Sigmoid colon (tissue), 6 donors: ENCODE measurements at regions not wholly inside any gene's neighbourhood (a gene's known extent, or its start where the extent isn't known, plus 50 kb on each side); places are given as distances from the start of the nearest gene placed in this dataset.

Experiments
- DNase-seq: peaks from one replicate; pipeline ENCODE4 v3.0.0-alpha.2; 2019
- H3K27ac ChIP-seq, 4 donors: fragments of 200-600 bp; sonication (generic); one replicate each; pipeline ENCODE4 v1.5.1; 2016 to 2019; ENCODE audit warnings: mild to moderate bottlenecking in 1 of 4
- H3K27me3 ChIP-seq, 3 donors: fragments of 200-600 bp; sonication (generic); one replicate each; pipeline ENCODE4 v1.5.1; 2019; ENCODE audit warnings: mild to moderate bottlenecking in 1 of 3
- H3K36me3 ChIP-seq, 4 donors: fragments of 200-600 bp; sonication (generic); one replicate each; pipeline ENCODE4 v1.5.1; 2016 to 2019
- H3K4me1 ChIP-seq, 4 donors: fragments of 200-600 bp; sonication (generic); one replicate each; pipeline ENCODE4 v1.5.1; 2017 to 2019
- H3K4me3 ChIP-seq, 4 donors: fragments of 200-600 bp; sonication (generic); one replicate each; pipeline ENCODE4 v1.5.1; 2017 to 2019; ENCODE audit warnings: mild to moderate bottlenecking in 2 of 4, moderate library complexity in 1 of 4
- H3K9me3 ChIP-seq, 4 donors: fragments of 200-600 bp in 3 of 4; sonication (generic) in 3 of 4; one replicate each; pipeline versions ENCODE4 v1.5.1 to v1.6.1; 2013 to 2019
- CTCF ChIP-seq, 4 experiments: fragments of 450-650 bp in 3 of 4; fragments of 200-600 bp in 1 of 4; IDR thresholded peaks; one replicate each; pipeline ENCODE4 v1.5.1; 2016 to 2019; ENCODE audit warnings: antibody characterized with exemption in 4 of 4, mild to moderate bottlenecking in 3 of 4, moderate library complexity in 2 of 4
- EP300 ChIP-seq, 4 donors: sonication (generic); formaldehyde crosslinking; IDR thresholded peaks; one replicate each; pipeline ENCODE4 v1.6.1; 2017; ENCODE audit warnings: antibody characterized with exemption in 4 of 4
- POLR2A ChIP-seq, 2 donors: fragments of 450-650 bp; IDR thresholded peaks; one replicate each; pipeline ENCODE4 v1.6.1; 2016; ENCODE audit warnings: antibody characterized with exemption in 2 of 2, mild to moderate bottlenecking in 2 of 2, moderate library complexity in 2 of 2
- POLR2AphosphoS5 ChIP-seq, 4 donors: sonication (generic); formaldehyde crosslinking; IDR thresholded peaks; one replicate each; pipeline ENCODE4 v1.6.1; 2017; ENCODE audit warnings: antibody characterized with exemption in 4 of 4
- WGBS, 2 donors: extraction: QIAGEN DNeasy Blood & Tissue Kit; methylation state at CpG; one replicate each; pipeline ENCODE4 v1.1.7; 2013; 5-methylcytosine and 5-hydroxymethylcytosine counted together
- intact Hi-C: fragments of 100-400 bp; cut with DNase I; formaldehyde crosslinking; loops from one replicate; pipeline ENCODE4 v1.15.1; 2023
- donor health status: healthy with polysubstance abuse.
- donor health status: healthy.

GRCh38 chr1:58109646-58110200, 436.8 kb downstream of the OMA1 start:
- H3K4me3 ChIP-seq, result no peak overlapping the region
- H3K4me1 ChIP-seq, result no peaks in the 10 kb centered on the region
- H3K27me3 ChIP-seq, result no peaks in the 10 kb centered on the region
- no peaks in the 10 kb centered on the region for H3K36me3 ChIP-seq
- 86 to 92% methylated on average over 2 of the region's 2 CpGs for WGBS, 2 donors
- intact Hi-C loops, result no loop called here
- no peak for TF ChIP-seq EP300 (IDR thresholded peaks at IDR 0.05)
- TF ChIP-seq POLR2AphosphoS5 (IDR thresholded peaks at IDR 0.05), result no peak
- no peak for TF ChIP-seq CTCF (IDR thresholded peaks at IDR 0.05)
- no peak for TF ChIP-seq POLR2A (IDR thresholded peaks at IDR 0.05)
- H3K27ac ChIP-seq, result no peak overlapping the region
- no peak for DNase-seq
- H3K9me3 ChIP-seq, result no peaks in the 10 kb centered on the region

DNA sequence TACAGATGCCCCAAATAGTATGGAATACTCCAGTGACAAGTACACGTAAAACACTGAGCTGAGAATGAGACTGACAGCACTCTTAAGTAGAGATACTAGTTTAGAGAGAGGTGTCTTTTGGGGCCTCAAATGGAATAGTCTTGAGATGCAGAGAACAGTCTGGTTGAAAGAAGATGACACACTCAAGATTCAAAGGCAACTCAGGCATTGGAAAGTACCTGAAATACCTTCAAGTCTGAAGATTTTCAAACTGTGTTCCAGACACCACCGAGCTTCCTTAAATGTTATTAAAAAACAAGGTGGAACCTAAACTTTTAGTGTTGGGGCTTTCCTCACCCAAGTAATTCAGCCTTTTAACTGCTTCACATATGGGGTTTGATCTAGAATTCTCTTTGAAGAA, 437.7 kb downstream of the OMA1 start:
- H3K36me3 ChIP-seq, result no peaks in the 10 kb centered on the region
- intact Hi-C loops, result no loop called here
- H3K4me1 ChIP-seq, result no peaks in the 10 kb centered on the region
- DNase-seq, result no peak
- no peaks in the 10 kb centered on the region for H3K27me3 ChIP-seq
- H3K9me3 ChIP-seq, result no peaks in the 10 kb centered on the region
- H3K4me3 ChIP-seq, result no peak overlapping the region
- no peak for TF ChIP-seq CTCF (IDR thresholded peaks at IDR 0.05)
- no peak overlapping the region for H3K27ac ChIP-seq
- WGBS, 2 donors, result 80 to 87% methylated on average over 2 of the region's 2 CpGs

DNA sequence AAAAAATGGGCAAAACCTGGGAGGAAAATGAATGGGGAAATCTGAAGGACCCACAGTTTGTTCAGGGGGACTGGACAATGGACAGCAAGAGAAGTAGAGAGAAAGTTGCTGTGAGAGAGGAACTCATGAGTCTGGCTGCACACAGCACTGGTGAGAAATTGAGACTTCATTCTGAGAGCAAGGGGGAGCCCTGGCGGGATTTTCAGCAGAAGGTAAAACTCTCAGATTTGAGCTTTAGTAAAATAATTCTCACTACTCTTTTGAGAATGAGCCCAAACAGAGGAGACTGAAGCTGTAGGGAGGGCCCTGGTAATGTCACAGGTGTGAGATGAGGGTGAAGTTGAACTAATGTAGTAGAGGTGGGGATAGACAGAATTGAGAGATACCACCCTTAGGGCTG, 438.6 kb downstream of the OMA1 start:
- no peak for DNase-seq
- TF ChIP-seq POLR2A (IDR thresholded peaks at IDR 0.05) (no peak), POLR2AphosphoS5 (IDR thresholded peaks at IDR 0.05) (no peak), CTCF (IDR thresholded peaks at IDR 0.05) (no peak), EP300 (IDR thresholded peaks at IDR 0.05) (no peak)
- intact Hi-C loops, result no loop called here
- H3K27me3 ChIP-seq, result no peaks in the 10 kb centered on the region
- H3K9me3 ChIP-seq, result no peaks in the 10 kb centered on the region
- 93 to 94% methylated on average over 1 of the region's 1 CpG for WGBS, 2 donors
- H3K36me3 ChIP-seq, result no peaks in the 10 kb centered on the region
- no peaks in the 10 kb centered on the region for H3K4me1 ChIP-seq
- no peak overlapping the region for H3K4me3 ChIP-seq
- no peak overlapping the region for H3K27ac ChIP-seq

DNA sequence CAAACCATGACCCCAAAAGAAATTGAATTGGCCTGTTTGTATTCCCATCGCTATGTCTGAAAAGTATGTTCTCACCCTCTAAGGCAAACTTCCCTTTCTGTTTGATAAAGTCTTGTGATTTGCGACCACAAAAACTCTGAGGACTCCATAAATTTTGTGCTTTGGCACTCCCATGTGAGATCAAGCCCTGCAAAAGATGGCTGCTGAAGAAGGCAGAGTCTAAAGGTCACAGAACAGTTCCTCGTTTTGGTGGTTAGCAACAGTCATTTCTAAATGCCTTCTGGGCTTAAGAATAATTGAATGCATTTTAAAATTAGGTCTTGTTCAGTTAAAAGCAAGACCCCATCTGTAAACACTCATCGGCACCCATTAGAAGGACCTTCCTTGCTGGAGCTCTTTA, 441.6 kb downstream of the OMA1 start:
- Histone ChIP-seq H3K9me3 (no peaks in the 10 kb centered on the region), H3K27ac (no peak overlapping the region), H3K27me3 (no peaks in the 10 kb centered on the region), H3K36me3 (no peaks in the 10 kb centered on the region), H3K4me3 (no peak overlapping the region), H3K4me1 (no peaks in the 10 kb centered on the region)
- intact Hi-C loops, result no loop called here
- 30 to 36% methylated on average over 4 of the region's 4 CpGs for WGBS, 2 donors
- DNase-seq, result no peak
- TF ChIP-seq POLR2AphosphoS5 (IDR thresholded peaks at IDR 0.05), result no peak
- no peak for TF ChIP-seq EP300 (IDR thresholded peaks at IDR 0.05)
- TF ChIP-seq POLR2A (IDR thresholded peaks at IDR 0.05), result no peak
- no peak for TF ChIP-seq CTCF (IDR thresholded peaks at IDR 0.05)

GRCh38 chr1:58096714-58097113, 449.8 kb downstream of the OMA1 start:
- Histone ChIP-seq H3K27me3 (no peaks in the 10 kb centered on the region), H3K4me1 (no peaks in the 10 kb centered on the region), H3K36me3 (no peaks in the 10 kb centered on the region), H3K27ac (no peak overlapping the region), H3K9me3 (no peaks in the 10 kb centered on the region), H3K4me3 (no peak overlapping the region)
- WGBS, 2 donors, result 78 to 88% methylated on average over 2 of the region's 2 CpGs
- intact Hi-C loops, result no loop called here
- no peak for DNase-seq
- no peak for TF ChIP-seq EP300 (IDR thresholded peaks at IDR 0.05)
- no peak for TF ChIP-seq POLR2AphosphoS5 (IDR thresholded peaks at IDR 0.05)
- TF ChIP-seq POLR2A (IDR thresholded peaks at IDR 0.05), result no peak
- TF ChIP-seq CTCF (IDR thresholded peaks at IDR 0.05), result no peak
